HG03354 (cell line): ENCODE measurements at regions not wholly inside any gene's neighbourhood (a gene's known extent, or its start where the extent isn't known, plus 50 kb on each side); places are given as distances from the start of the nearest gene placed in this dataset.
"Not testable (repeated sequence)": the region's sequence is repeated elsewhere in the genome, so short reads cannot be mapped to it uniquely, and the experiment has no call there.

Source experiments
- ATAC-seq: cut with Tn5 transposase; IDR thresholded peaks from one replicate; pipeline ENCODE4 v1.9.1; 2021; ENCODE audit warnings: mild to moderate bottlenecking; ENCODE audit not compliant: unreplicated experiment, poor library complexity, severe bottlenecking

DNA sequence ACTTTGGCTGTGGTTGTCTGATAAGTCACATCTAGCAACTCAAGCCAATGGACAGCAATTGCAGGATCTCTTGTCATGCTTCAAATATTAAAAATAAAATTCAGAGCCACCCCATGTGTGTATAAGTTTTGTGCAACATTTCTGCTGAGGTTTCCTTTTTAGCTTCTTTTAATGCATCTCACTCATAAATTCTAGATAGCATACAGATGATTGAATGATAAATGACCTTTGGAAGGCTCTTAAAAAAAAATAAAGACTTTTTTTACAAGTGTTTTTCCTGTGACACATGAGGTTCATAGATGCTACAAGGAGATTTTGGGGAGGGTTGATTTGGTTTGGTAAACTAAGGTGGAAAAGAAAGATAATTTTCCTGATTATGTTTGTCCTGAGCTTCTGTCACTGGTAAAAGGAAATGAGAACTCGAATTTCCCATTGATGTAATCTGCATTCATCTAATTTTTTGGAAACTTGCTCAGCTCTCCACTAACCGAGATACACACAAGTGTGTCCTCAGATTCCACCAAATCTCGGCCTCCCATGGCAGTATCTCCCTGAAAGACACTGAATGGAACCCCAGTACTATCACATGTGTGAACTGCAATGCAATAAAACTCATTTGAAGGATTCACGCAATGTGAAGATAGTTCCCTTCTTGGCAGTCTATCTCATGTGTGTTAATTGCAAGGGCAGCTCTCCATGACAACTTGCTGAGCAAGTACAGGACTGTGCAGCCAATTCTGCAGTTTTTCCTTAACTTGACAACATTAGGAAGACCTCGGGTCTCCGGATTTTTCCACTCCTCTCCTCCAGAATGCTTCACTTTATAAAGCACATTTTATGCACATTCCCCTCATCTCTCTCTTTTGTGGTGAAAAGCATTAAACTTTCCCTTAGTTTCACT lies 185.4 kb upstream of the PFKP start:
- no peak for ATAC-seq

DNA sequence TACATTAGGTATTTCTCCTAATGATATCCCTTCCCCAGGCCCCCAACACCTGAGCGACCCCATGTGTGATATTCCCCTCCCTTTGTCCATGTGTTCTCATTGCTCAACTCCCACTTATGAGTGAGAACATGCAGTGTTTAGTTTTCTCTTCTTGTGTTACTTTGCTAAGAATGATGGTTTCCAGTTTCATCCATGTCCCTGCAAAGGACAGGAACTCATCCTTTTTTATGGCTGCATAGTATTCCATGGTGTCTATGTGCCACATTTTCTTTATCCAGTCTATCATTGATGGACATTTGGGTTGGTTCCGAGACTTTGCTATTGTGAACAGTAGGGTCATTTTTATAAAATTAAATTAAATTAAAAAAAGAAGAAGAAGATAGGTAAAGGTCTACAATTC lies 187.3 kb upstream of the PFKP start:
- not testable (repeated sequence) for ATAC-seq

DNA sequence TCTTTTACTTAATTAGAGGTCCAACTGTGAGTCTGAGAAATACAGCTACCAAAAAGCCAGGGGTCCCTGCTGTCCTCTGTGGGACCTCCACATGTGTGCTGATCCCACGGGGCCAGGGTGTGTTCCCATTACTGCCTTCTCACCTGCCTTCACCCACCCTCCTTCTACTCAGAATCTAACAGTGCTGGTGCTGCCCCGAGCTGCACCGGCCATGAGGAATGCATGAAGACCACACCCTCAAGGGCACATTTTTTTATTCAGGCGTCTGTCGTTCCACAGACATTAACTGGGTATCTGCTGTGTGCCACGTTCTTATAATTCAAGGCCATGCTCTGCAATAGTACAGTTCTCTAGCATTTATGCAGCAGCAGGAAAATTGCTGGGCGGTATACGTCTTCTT lies 188.5 kb upstream of the PFKP start:
- no peak for ATAC-seq

DNA sequence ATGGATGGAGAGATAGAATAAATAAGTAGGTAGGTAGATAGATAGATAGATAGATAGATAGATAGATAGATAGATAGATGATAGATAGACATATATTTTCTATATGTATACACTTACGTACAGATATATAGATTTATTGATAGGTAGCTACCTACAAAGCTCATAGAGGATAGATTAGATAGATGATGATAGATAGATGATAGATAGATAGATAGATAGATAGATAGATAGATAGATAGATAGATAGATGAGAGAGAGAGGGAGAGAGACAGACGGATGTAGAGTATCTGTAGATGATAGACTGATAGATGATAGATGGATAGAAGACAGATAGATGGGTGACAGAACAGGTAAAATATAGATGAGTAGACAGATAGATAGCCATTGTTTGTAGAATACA lies 191.3 kb upstream of the PFKP start:
- ATAC-seq: no peak

DNA sequence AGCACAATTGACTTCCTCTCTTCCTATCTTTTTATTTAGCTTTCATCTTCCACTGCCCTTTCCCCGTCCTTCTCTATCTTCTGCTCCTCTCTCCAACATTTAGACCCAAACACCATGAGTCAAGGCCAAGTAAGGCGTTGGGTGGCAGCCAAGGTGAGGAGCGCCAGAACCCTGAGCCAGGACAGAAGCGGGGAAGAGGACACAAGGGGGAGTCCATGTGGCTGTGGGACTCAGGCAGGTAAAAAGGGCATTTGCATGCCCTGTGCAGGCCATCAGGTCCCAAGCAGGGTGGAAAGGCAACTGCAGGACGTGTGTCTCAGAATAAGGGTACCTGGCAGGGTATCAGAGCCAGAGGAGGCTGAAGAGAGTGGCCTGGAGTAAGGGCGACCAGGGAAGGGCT lies 192.4 kb upstream of the PFKP start:
- ATAC-seq: no peak

DNA sequence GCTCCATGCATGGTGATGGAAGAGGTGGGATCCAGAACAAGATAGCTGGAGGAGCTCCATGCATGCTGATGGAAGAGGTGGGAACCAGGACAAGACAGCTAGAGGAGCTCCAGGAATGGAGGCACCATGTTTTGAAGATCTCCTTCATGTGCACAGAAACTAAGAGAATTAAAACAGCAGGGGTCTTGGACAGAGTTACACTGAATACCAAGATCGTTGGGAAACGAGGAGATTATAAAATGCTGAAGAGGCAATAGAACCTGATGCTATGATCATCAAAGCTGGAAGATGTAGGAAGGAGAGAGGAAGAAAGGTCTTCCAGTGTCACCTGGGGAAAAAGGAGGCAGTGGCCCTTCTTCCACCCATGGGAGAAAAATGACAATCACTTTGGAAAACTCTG lies 193.6 kb upstream of the PFKP start:
- ATAC-seq: no peak

DNA sequence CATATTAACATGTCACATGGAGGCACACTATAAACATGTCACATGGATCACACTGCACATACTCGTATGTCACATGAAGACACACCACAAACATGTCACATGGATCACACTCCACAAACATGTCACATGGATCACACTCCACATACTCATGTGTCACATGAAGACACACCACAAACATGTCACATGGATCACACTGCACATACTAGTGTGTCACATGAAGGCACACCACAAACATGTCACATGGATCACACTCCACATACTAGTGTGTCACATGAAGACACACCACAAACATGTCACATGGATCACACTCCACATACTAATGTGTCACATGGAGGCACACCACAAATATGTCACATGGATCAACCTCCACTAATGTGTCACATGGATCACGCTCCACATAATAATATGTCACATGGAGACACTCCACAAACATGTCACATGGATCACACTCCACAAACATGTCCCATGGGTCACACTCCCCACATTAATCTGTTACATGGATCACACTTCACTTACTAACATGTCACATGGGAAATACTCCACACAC lies 195.6 kb upstream of the PFKP start:
- no peak for ATAC-seq

DNA sequence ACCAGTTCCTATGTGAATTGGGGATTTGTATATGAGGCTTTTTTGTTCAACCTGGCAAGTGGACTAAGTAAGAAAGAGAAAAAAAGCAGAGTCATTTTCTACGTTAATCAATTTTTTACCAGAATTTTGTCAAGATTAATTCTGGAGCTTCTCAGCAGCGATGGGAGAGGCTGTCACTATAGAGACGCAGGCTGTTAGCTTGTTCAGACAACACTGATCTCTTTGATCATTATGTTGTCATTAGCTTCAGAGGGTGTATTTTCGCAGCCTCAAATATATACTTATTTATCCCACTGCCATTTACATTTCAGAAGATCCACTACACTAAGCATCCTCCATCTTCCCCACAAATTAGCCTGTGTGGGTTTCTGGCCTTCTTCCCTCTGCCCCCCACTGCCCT lies 196.7 kb upstream of the PFKP start:
- ATAC-seq: no peak

DNA sequence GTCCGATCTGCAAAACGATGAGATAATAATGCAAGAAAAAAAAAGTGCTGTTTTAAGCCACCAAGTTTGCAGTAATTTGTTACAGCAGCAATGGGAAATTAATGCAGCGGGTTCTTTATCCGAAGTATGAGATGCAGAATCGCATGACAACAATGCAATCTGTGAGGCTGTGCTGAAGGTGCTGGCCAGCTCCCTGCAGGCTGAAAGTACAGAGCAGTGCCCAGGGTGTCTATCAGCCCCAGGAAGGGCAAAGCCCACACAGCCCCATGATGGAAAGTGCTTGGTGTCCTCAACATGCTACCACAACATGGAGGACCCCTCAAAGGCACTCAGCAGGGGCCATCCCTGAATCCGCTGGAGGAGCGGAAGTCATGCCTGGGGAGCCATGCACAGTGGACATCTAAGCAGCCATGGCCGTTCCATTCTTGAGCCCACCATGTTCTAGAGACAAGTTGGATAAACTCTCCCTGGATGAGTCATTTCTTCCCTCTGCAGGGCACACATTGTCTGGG lies 199.5 kb upstream of the PFKP start:
- no peak for ATAC-seq

DNA sequence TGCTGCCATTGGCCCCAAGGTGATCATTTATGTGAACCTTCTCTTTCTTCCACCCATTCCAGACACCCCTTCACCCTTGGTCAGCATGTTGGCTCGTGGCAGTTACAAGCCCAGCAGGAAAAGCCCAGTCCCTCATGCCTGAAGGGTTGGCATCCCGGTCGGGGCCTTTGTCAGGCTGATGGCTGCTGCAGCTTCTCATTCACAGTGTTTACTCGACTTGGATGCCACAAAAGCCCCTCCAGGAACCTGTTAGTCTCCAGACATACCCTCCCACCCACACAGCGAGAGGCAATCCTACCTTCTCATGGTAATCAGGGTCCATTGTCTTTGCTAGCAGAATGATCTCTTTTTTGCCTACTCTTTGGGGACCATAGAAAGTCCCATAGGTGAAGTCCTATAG lies 200.8 kb upstream of the PFKP start:
- no peak for ATAC-seq

DNA sequence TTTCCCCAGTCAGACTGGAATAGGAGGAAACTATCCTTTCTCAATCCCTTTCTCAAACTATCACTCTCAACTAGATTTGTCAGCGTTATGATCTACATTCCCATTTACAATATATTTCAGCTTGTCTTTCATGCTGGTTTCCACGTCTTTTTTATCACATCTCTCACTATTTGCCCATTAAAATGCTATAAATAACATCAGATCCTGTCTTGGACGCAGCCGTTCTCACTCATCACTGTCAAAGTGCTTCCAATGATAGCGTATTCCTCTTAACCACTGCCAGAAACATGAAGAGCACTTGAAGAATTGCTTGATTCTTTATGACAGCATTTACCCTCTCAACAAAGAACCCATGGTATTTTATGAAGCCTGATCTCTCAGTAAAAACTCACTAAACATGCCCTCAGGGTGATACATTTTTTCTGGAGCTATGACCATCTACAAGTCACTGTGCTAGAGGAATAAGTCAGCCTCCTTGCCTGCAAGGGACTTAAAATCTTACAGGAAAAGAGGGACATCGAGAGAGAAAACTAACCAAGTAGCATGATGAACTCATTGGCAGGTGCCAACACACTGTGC lies 205.6 kb upstream of the PFKP start:
- ATAC-seq: no peak

DNA sequence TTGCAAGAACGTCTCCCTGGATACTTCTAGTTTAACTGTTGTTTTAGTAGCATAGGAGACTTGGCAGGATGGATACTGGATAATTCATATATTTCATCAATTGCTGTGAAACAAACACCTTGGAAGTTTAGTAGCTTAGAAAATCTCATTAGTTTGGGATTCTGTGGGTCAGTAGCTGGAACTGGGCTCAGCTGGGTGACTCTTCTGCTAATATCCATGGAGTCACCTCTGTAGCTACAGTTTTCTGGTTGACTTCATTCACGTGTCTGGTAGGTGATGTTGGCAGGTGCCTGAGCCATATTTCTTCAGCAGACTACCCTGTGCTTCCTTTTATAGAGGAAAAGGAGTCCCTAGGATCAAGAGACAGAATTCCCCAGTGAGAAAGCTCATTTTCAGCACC lies 208.9 kb upstream of the PFKP start:
- ATAC-seq: no peak

DNA sequence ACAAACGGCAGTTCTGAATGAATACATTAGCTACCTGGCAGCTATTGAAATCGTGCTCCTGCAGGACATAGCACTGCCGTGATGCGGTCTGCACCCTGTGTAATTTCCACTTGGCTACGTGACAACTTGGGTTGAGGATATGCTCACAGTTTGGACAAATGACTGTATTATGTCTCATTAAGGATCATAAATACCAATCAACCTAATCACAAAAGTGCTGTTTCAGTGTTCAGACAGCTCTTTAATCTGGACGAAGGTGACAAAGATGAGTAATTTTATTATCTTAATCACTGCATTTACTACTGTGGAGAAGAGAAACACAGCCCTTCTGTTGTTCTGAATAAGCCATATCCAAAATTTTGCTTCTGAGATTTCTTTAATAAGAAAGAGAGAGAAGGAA lies 210.8 kb upstream of the PFKP start:
- no peak for ATAC-seq

DNA sequence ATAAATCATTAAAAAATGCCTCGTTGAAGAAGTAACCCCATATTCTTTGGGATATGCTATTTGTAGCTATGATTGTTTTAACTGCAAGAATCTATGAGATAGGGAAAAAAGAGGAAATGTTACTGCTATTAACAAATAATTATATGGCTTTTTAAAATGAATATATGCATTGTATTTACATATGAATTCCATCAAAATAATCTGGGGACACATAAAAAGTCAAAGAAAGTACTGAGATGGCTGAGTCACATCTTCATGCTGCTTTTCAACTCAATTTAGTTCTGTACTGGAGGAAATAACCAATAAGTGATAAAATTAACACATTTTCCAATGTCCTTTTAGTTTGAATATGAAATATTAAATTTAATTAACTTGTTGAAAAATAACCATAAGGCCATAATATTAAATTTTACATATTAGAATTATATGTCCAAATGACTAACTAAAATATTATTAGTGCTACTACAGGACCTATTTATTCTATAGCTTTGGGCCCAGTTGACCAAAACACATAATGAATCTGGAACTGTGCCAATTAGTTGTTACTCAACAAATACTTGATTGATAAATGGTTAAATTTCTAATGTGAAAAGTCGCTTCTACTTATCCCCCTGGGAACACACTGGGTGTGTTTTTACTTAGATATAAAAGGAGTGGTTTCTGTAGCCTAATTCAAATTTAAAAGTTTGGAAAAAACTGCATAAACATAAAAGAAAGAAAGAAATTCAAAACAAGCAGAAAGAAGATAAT lies 214.6 kb upstream of the PFKP start:
- ATAC-seq: no peak

DNA sequence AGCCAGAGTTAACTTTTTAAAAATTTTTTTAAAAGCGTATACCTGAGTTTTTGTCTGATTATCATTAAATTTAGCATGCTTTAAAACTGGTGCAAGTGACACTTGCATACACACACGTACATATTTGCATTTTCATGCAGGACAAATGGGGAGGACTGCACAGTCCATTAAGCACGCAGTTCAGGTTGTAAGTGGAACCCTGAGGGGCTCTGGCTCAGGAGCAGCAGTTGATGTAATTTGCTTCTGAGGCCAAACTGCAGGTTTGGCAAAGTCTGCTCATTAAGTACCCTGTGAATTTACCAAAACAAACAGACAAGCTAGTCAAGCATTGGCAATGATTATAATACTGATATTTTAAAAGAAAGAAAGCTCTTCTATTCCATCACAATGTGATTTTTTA lies 215.8 kb upstream of the PFKP start:
- no peak for ATAC-seq

DNA sequence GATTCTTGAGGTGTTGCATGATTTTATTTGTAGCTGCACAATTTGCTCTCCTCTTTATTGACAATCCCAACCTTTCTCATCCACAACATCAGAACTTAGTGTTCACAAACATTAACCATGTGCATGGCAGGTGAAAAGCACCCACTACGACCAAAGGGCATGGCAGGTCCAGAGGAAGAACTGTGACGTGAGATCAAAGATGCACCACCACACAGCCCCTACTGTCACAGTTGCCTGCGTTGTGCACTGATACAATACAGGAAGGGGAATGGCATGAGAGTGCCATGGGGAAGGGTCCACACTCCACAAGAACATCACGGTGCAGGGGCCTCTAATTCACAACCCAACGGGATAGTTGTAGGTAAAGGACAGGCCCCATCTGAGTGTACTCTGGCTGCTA lies 217.1 kb upstream of the PFKP start:
- ATAC-seq: no peak

DNA sequence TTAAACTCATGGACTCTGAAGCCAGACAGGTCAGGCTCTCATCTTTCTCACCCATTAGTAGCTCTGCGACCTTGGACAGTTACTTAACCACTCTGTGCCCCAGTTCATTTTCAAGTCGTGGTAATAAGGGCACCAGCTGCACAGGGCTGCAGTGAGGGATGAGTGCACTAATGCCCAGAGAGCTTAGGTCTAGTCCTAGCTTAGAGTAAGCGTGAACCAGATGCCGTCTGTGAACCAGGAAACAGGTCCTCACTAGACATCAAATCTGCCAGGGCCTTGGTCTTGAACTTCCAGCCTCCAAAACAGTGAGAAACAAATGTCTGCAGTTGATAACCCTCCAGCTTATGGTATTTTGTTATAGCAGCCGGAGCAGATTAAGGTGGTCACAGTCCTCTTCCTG lies 222.4 kb upstream of the PFKP start:
- no peak for ATAC-seq

DNA sequence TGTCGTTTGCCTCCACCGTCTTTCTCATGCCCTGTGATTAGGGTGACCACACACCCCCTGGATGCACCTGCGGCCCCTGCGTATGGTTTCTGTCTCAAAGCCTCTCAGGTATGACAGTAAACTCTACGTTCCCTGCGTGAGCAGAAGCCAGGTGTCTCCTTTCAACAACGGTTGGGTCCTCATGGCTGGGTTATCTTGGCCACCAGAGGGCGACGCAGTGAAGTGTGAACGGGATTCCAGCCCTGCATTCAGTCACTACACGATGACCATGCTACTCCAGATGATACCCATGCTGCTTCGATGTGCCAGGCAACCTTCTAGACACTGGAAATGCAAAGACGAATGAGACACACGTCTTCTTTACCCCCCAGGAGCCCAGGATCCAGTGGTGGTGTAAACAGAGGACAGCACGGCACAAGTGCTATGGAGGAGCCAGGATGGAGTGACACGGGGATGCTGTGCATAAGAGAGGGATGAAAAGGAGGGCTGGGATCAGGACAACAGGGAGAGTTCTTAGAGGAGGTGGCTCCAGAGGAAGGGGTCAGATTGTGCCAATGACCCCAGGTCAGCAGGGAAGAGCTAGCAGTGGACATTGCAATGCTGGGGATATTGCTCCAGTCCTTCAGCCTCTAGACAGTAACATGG lies 228.1 kb upstream of the PFKP start:
- peak; percentile 59 for ATAC-seq

DNA sequence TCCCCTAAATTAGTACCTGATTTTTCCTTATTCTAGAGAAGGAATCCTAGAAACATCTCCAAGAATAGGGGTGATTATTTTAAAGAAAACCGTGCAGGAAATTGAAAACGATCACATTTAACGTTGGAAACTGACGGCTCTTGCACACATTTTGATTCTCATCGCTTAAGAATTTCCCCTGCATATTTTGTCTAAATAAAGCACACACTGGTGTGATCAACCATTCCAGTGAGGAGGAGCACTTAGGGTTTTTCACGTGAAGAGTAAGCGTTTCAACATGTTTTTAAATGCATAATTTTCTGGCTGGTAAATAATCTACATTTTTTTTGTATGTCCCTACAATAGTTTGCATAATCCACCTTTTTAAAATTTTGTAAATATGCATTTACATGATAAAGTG lies 229.7 kb upstream of the PFKP start:
- no peak for ATAC-seq
